B cell (primary cell): ENCODE measurements at regions not wholly inside any gene's neighbourhood (a gene's known extent, or its start where the extent isn't known, plus 50 kb on each side); places are given as distances from the start of the nearest gene placed in this dataset.

Experiments
- CTCF ChIP-seq: fragments of 200-600 bp; IDR thresholded peaks from one replicate; pipeline ENCODE4 v1.8.0; 2022; ENCODE audit warnings: antibody characterized with exemption, mild to moderate bottlenecking
- EZH2 ChIP-seq: IDR thresholded peaks from 2 replicates; pipeline ENCODE4 v1.6.1; 2012; ENCODE audit warnings: borderline replicate concordance, low read depth, mild to moderate bottlenecking, moderate library complexity, low read length; ENCODE audit not compliant: insufficient read depth, poor library complexity, severe bottlenecking

DNA sequence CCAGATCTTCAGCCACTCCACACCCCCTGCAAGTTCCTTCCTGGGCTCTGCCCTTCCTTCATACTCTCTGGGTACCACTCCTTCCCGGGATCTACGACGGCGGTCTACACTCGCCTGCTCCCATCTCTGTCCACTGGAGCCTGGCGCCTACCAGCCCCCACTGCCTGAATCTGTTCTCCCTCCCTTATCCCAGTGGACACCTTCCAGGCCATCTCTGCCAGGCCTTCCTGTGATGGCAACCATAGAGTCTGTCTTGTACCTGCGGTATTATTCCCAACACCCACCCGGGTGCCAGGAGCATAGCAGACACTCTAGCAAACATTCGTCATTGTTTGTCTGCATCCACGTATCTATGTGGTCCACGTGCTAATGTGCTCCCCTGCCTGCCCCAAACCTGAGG lies 140.9 kb downstream of the ZFP36L2 start:
- TF ChIP-seq EZH2 (no peak), CTCF (no peak)
